Activated T-cell treated with anti-CD3 and anti-CD28 coated beads for 4 hours (primary cell): ENCODE measurements at regions not wholly inside any gene's neighbourhood (a gene's known extent, or its start where the extent isn't known, plus 50 kb on each side); places are given as distances from the start of the nearest gene placed in this dataset.

Source experiments
- DNase-seq: peaks from one replicate; pipeline ENCODE4 v3.0.0-alpha.2; 2020

DNA sequence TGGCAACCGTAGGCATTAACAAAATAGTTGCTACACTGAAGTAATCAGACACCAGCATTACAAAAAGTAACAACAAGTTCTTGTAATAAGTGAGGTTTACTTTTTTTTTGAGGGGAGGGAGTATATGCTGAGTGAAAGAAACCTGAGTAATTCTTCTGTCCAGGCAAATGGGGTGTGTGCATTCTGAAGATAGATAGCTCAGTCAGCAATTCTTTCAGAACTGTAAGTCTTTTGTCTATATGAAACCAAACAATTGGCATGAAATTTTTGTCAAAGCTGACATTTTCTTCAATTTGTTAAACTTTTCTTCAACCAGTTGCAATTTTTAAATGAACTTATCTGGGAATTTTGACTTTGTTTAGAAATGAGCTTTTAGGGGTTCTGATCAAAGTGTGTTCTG, 208.1 kb upstream of the THSD7B start:
- no peak for DNase-seq

DNA sequence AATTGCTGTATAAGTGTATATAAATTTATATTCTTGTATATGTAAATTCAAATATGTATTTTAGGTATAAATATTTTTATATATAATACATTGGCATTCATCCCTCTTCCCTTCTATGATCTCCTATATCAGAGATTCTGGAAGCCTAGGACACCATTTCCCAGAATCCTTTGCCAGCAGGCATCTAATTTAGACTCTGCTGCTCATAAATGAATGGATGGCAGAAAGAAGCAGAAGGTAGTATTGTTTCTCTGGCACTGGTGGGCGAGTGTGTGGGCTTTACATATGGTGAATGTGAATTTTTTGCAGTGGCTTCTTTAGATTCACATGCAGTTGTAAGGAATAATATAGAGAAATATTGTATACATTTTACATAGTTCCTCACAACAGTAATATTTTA, 215.2 kb upstream of the THSD7B start:
- no peak for DNase-seq

DNA sequence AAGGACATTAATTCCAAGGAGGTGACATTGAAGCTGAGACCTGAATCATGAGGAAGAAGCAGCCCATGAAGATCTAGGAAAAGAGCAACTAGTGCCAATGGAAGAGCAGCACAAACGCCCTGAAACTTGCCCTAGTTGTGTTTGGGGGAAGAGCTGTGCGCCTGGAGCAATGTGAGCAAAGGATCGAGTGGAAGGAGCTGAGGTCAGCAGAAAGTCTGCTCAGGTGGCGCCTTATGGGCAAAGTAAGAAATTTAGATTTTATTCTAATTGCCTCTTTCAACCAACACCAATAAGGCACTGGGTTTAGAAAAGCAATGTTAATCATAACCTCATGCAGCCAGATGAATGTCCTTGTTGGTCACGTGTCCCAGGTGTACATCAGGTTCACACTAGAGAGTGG, 226.0 kb upstream of the THSD7B start:
- no peak for DNase-seq

DNA sequence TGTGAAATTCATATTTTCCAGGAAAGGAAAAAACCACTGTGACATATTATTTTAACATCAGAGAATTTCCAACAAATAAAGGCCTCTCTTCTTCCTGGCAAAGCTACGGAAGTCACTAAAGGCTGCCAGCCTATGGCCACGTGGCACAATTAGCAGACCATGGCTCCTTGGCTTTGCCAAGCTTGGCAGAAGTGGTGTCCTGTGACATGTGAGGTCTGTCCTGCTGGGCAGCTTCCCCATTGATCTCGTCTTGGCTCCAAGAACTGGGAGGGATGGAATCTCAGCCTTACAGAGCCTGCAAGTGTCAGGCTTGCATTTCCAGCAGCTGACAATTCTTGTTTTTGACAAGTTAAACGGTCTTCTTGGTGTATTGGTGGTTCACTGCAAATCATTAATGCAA, 226.9 kb upstream of the THSD7B start:
- no peak for DNase-seq

DNA sequence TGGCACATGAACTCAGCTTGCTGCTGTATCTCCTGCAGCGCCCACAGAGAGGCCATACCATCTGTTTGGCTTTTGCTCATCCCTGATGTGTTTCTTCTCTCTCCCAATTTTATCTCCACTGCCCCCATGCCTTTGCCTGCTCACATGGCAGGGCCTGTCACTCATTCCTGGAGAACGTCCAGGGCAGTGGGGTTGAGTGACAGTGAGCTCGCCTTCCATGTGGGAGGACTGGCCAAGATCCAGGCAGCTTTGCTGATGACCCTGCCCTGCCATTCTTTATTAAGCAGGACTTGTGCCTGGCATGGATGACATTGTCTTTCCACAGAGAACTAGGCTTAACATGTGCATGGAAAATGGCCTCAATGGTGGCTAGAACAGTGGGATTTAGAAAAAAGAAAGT, 230.5 kb upstream of the THSD7B start:
- DNase-seq, result no peak

DNA sequence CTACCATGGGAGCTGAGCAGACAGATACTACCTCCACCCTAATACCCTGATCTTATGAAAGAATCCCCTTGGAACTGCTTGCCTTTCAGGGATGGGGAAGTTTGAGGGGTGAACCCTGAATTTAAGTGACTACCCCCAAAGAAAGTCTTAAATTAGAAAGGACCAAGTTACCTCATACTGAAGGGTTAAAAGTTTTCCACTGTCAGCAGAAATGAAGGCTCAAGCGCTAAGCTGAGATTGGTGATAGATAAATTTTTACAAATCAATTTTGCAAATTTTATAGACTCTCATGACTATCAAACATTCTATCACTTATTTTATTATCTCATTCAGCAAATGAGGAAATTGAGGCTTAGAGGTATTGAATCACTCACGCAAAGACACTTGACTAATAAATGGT, 233.2 kb upstream of the THSD7B start:
- DNase-seq, result no peak

DNA sequence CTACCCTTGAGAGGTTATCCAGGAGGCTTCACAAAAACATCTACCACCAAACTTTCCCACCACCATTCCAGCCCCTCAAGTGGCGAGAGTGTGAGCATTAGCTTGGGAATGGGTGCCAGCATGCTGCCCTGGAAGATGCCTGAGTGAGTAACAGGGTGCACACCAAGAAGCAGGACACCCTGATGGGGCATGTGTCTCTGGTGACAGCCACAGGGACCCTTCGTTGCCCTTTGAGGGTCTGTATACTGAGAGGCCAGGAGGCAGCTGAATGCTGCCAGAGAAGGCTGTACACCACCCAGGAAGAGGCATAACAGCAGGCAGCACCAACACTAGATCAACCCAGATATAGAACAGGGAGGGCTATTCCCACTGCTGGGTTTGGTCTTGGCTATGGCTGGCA, 233.6 kb upstream of the THSD7B start:
- no peak for DNase-seq

DNA sequence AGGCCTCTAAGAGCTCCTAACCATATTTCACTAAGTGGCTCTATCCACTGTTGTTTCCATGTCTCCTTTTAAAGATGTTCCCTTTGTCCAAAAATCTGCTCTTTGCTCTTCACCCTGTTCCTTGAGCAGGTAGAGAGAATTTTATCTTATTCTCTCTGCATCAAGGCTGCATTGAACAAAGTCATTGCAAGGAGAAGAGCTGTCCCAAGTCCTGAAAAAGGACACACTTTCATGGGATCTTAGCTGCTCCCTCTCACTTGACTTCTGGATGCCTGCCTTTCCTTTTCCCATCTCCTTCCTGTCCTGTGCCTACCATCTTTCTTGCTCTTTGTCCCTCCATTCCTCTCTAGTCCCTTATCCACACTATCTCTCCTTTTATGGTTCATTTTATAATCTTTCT, 235.2 kb upstream of the THSD7B start:
- DNase-seq, result no peak

DNA sequence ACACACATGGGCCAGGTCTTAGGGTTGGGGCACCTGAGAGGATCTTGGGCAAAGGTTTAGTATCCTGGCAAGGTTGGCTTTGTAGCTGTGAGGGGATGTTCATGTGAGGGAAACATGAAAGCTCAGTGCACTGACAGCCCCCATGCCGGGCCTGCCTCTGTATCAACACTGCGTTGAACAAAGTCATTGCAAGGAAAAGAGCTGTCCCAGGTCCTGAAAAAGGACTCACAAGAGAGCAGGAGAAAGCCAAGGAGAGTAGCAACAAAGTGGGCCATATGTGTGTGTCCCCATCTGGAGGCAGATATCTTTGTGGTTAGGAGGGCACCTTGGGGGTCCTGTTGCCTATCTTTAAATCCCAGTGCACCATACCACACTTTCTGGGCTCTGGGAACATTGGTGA, 237.8 kb upstream of the THSD7B start:
- no peak for DNase-seq

DNA sequence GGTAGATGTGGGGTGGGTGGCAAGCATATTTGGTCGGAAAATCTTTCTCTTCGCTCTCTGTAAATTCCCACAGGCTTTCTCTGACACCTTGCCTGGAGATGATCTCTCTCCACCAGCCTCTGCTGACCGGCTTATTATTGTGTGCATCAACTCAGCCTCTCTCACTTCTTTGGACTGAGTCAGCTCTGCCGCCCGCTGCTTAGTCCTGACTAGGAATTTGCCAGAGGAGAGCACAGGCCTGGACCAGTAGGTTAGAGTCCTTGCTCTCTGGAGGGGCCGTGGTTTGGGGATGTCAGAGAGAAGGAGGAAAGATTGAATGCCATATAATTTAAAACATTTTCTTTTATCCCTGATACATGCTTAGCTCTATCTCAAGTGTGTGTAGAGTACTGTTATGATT, 242.6 kb upstream of the THSD7B start:
- DNase-seq, result no peak

DNA sequence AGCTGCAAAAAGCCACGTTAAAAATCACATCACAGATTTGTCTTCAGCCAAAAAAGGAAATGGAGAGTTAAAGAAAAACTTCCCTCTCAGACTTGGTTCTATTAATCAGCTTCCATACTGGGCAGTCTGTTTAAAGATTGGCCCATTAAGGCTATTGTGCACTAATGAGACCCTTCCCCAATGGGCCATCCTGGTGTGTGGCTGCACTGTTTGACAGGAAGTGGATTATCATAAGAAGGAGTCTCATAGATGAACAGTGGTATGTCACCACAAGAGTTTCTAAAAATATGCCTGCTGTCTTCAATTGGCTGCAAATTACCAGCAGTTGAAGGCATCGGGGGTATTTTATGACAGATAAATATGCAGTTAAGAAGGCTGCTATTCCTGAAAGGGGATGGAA, 247.6 kb upstream of the THSD7B start:
- no peak for DNase-seq

DNA sequence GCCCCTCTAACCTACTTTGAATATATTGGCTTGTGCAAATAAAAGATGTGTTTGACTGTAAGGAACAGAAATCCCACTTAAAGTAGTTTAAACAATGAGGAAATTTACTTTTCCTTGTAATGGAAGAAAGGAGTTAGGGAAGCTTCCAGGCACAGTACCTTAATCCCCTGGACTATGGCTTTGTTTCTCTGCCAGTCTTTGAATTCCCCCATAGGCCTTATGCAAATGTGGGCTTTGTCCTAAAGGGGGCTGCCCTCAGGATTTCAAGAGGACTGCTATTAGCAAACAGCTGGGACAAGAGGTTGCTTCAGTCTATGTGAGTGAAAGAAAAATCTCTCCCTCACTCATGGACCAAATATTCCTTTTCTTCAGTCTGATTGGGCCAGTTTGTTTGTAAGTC, 255.1 kb upstream of the THSD7B start:
- DNase-seq, result no peak

DNA sequence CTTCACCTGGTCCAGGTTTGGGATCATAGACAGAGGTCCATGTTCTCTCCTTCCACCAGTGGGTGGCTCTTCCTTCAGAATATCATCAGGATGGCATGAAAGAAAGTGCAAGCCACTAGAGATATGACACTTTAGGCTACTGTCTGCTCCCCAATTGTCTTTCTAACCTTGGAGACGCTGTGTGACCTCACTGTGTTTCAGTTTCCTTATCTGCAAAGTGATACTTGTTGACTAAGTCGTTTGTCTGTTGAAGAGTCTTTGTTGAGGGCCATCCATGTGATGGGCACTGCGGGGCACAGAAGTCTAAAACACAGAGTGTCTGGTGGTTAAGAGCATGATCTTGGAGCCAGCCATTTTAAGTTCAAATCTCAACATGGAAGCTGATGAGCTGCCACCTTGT, 259.9 kb upstream of the THSD7B start:
- DNase-seq, result no peak

DNA sequence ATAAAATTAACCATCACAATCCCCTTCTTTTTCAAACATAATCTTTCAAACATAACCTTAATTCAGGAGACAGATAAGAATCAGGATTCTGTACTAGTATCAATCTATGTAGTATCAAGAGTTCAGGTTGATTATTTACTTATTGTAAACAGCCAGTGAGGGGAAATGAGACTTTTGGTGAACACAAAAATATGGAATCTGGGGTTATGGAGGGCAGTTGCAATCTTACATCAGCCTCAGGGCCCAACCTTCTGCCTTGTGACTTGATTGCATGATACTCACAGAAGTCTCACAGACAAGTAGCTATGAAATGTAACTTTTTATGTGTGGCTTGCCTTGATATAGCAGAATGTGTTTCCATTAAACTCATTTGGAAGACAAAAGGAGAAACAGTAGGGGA, 262.7 kb upstream of the THSD7B start:
- DNase-seq, result no peak

DNA sequence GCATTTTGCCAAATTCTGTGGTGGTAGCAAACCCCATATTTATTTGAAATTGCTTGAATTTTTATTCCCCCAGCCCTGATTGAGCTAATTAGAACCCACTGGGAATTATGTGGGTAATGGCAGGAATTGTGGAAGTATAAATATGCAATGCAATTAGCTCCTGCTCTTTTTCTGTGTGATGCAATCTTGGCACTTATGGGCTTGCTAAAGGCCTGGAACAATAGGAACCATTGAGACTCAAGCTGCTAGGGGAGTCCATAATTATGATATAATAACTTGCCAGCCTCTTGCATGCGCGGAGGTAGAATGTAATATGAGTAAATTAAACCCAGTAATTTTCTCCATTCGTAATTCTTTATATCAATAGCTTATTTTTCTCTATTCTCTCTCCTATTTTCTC, 267.6 kb upstream of the THSD7B start:
- no peak for DNase-seq

DNA sequence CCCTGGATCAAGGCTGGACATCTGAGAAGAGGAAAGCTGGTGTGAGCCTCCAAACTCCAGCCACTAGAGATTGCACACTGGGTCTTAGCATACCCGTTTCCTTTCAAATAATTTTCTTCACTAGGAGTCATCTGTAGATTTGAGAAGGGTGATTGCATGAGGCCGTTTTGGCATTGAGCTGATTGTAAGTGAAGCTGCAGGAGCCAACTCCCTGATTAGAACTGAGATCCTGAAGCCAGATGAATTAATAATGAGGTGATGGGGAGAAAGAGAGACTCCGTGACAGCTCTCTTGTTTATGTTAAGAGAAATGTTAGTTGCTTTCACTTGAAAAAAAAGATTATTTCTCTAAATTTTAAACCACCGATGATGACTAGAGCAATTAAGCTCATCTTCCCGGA, 268.4 kb upstream of the THSD7B start:
- no peak for DNase-seq

DNA sequence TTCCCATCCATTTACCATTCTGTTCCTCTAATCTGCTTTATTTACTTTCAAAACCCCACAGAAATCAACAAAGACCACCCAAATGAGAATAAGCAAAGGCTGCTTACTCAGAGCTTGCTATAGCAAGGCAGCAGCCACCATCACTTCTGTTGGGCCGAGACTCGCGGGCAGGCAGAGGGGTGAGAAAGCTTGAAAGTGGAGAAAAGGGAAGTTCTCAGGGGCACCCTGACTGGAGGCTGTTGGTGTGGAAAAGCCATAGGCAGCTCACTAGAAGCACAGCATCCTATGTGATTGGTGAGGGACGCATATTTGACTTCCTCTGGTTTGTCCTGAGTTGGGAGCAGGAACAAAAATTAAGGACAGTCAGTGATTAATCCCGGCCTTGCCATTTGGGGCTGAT, 269.7 kb upstream of the THSD7B start:
- no peak for DNase-seq

DNA sequence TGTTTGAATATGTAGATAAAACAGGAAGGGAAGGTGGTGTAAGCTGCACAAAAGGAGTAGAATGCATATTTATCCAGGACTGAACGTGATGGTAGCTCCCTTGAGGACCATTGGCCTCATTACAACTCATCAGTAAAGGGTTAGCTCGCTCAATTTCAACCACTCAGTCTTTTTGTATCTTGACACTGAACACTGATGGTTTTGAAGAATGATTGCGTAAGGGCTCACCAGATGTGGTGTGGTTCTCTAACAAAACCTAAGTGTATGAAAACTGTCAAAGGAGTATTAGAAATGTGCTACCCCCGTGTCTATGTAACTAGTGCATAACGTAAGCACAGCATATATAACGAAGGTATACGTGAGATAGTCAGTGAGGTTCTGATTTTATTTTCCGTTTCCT, 272.4 kb upstream of the THSD7B start:
- no peak for DNase-seq

DNA sequence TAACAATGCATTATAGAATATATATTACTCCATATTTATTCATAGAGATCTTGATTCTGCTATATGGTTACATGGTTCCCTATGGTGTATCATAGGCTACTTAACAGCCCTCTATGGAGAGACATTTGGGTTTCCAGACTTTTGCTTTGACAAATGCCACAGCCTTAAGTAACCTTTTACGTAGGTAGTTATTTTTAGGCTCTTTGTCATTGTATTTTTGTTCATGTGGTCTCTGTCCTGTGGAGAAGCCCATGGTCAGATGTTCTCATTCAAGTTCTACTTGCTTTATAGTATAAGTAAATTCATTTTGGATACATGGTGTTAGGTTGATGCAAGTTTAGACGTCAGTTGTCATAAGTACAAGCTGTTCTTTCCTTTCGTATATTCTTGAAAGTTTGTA, 275.2 kb upstream of the THSD7B start:
- DNase-seq, result no peak

DNA sequence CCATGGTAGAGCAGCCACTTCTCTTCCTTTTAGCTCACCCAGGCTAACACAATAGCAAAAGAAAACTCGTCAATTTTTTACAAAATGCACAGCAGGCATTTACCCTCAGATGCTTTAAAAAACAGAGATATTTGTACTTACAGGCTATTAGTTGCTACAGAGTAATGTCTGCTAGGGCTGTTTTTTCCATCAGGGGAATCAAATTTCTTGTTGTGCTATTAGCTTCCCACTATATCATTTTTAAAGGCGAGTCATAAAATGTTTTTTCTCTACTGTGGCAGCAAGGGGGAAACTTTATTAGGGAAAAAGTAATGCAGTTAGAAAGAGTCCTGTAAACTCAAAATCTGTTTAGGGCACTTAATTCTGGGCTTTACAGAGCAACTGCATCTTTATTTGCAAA, 277.9 kb upstream of the THSD7B start:
- DNase-seq, result no peak

DNA sequence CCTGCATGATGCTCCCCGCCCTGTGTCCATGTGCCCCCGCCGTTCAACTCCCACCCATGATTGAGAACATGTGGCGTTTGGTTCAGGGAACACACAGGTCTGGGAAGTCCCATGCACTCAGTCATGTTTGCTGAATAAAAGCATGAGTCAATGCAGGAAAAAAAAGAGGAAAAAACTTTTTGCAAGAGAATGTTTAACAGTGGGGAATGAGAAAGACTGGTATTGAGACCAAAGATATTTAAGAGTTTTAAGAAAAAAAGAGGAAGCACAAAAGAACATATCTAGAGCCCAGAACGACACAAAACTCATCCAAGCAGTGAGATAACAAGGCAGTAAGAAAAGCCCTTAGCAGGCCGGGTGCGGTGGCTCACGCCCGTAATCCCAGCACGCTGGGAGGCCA, 279.2 kb upstream of the THSD7B start:
- no peak for DNase-seq

DNA sequence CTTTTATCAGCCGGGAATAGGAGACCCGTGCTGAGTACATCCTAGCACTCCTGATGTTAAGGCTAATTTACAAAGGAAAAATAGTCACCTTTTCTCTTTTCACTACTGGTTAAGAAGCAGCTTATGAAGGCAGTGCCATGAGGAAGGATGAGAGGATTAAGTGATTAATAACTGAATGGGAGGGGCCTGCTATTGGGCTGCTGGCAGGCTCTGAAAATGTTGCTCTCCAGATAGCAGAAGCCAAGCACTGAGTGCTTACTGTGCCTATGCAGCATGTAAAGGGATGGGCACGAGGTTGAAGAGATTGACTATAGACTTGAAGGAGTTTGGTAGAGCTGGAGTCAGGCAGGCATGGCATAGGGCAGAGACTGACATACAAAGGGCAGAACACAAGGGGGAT, 282.4 kb upstream of the THSD7B start:
- DNase-seq, result no peak

DNA sequence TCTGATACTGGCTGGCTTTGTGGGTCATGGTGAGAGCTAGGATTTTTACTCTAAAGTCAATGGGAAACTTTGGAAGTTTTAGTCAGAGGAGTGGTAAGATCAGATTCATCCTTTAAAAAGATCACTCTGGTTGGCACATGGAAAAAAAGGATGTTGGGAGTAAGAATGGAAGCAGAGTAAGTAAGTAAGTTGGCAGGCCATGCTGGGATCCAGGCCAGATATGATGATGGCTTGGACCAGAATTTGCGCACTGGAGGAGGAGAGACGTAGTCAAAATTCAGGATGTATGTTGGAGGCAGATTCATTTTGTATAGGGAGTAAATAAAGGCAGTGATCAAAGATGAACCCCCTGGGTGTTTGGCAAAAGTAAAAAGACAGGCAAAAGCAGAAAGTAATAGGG, 283.3 kb upstream of the THSD7B start:
- DNase-seq, result no peak

DNA sequence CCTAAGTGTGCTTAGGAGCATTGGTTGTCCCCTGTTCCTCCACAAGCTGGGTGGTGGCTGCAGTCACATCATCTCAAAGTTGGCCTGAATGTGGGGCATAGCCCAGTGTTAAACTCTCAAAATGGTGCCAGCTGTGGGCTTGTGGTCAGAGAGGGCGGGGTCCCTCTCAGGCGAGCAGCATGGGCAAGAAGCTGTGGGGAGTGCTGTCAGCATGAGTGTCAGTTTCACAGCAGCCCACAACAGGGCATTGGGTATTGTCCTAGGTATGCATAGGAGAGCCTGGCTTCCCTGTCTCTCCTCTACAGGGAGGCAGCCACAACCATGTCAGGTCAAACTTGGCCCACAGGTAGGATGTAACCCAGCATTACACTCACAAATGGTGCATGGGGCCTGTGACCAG, 285.6 kb upstream of the THSD7B start:
- DNase-seq, result no peak

DNA sequence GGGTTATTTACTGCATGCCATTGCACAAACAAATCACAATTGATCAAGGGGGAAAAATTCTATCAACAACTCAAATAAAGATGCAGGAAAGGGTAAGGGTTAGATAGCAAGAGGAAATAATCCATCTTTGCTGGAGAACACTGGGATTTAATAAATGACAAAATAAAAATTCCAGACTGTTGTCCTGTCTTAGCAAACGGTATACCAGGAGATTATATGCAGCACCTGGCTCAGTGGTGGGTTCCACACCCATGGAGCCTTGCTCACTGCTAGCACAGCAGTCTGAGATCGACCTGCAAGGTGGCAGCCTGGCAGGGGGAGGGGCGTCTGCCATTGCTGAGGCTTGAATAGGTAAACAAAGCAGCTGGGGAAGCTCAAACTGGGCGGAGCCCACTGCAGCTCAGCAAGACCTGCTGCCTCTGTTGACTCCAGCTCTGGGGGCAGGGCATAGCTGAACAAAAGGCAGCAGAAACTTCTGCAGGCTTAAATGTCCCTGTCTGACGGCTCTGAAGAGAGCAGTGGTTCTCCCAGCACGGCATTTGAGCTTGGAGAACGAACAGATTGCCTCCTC, 296.5 kb upstream of the THSD7B start:
- no peak for DNase-seq

DNA sequence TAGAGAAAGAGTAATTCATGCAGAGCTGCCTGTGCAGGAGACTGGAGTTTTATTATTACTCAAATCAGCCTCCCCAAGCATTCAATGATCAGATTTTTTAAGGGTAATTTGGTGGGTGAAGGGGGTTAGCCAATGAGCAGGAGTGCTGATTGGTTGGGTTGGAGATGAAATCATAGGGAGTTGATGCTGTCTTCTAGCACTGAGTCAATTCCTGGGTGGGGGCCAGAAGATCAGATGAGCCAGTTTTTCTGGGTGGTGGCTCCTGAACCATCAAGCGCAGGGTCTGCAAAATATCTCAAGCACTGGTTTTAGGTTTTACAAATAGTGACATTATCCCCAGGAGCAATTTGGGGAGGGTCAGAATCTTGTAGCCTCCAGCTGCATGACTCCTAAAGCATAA, 312.8 kb upstream of the THSD7B start:
- DNase-seq, result no peak
